ENCODE measurements at regions not wholly inside any gene's neighbourhood (a gene's known extent, or its start where the extent isn't known, plus 50 kb on each side); places are given as distances from the start of the nearest gene placed in this dataset.

DNA sequence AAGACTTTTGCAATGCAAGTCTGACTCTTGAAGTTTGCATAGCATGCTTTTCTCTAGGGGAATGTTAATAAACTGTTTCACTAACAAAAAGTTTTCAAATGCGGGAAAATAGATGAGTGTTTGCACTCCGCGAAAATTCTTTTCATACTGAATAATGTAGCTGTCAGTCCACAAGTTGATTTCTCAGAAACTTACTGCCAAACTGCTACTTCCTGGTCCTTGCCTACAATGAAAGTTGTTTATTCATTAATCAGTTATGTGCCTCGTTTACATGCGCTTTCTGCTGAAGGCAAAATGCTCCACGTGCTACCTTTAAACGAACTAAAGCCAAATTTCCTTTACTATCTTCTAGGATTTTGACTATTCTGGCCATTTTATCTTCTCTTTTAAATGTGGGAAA lies 166.2 kb downstream of the MAGEB17 start (continued):
- TF ChIP-seq ZSCAN29 (IDR thresholded peaks at IDR 0.05) (no peak), ZBTB8A (IDR thresholded peaks at IDR 0.05; ENCODE audit: partially characterized antibody) (no peak), RBM22 (IDR thresholded peaks at IDR 0.05; ENCODE audit: low read depth, low read length, poor library complexity, severe bottlenecking) (no peak), DPF2 (IDR thresholded peaks at IDR 0.05) (no peak), FOXJ2 (tag; IDR thresholded peaks at IDR 0.05) (no peak), ZNF586 (CRISPR knock-in tag; conservative IDR thresholded peaks at IDR 0.05) (no peak), ZNF140 (CRISPR knock-in tag; IDR thresholded peaks at IDR 0.05) (no peak), ILF3 (IDR thresholded peaks at IDR 0.05; ENCODE audit: borderline replicate concordance) (no peak)
- TF ChIP-seq, protein P1, sequence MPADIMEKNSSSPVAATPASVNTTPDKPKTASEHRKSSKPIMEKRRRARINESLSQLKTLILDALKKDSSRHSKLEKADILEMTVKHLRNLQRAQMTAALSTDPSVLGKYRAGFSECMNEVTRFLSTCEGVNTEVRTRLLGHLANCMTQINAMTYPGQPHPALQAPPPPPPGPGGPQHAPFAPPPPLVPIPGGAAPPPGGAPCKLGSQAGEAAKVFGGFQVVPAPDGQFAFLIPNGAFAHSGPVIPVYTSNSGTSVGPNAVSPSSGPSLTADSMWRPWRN (IDR thresholded peaks at IDR 0.05; ENCODE audit: low read depth) = no peak

DNA sequence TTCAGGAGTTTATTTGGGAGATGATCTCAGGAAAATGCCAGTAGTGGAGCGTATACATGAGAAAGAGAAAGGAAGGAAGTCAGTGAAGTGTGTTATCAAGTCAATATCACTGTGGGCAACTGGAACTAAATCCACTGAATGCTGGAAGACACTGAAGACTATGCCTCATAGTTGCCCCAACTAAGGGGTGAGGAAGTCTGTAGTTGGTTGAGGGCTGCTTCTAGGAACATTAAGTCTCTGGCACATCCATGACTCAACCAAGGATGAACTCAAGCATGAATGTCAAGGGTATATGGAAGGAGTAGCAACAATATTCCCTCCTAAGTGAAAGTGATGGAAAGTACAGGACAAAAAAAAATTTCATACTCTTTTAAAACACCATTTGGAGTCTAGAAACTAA lies 167.9 kb downstream of the MAGEB17 start:
- FAIRE-seq = no peak
- WGBS (ENCODE audit: insufficient coverage, low coverage, missing lambda C conversion rate) = 0% methylated on average over 1 of the region's 1 CpG
- Histone ChIP-seq H3K27ac (ENCODE audit: extremely low read depth, low read depth, low read length) (no peak overlapping the region), H3K9me3 (replicated peaks; ENCODE audit: control insufficient read depth, insufficient read depth, low read depth, low read length) (no peaks in the 10 kb centered on the region), H3K9me1 (ENCODE audit: control insufficient read depth, insufficient read depth, low read length) (no peaks in the 10 kb centered on the region), H3K4me1 (replicated peaks in 1 of 2; ENCODE audit: control insufficient read depth in 2 of 2, insufficient read depth in 2 of 2, low read length in 2 of 2) (no peaks in the 10 kb centered on the region), H3K4me2 (ENCODE audit: insufficient read depth, low read length) (no peak overlapping the region), H3K36me3 (ENCODE audit: control insufficient read depth, insufficient read depth, low read length) (no peaks in the 10 kb centered on the region), H3K27me3 (ENCODE audit: control insufficient read depth in 2 of 2, insufficient read depth in 2 of 2, low read length in 2 of 2) (no peaks in the 10 kb centered on the region), H2AFZ (ENCODE audit: low read depth, low read length) (no peak overlapping the region), H3K79me2 (ENCODE audit: control insufficient read depth, insufficient read depth, low read length) (no peaks in the 10 kb centered on the region), H3K9ac (ENCODE audit: insufficient read depth in 1 of 2, low read depth in 2 of 2, low read length in 2 of 2) (no peak overlapping the region), H3K4me3 (no peak overlapping the region), H4K20me1 (replicated peaks; ENCODE audit: control insufficient read depth, insufficient read depth, low read length) (no peaks in the 10 kb centered on the region)
- BruUV-seq (replicated peaks) = no TSS peak
- in situ Hi-C loops (cut with MboI) = no loop called here
- intact Hi-C loops (cut with micrococcal nuclease) = no loop called here
- no peak for ATAC-seq
- DNase-seq (ENCODE audit: extremely low read depth in 1 of 4, low spot score in 3 of 4) = no peak
- CTCF ChIA-PET (ENCODE audit: low intra/inter-chr PET ratio) = no interaction called here
- POLR2A ChIA-PET = no interaction called here
- TF ChIP-seq, protein P2, sequence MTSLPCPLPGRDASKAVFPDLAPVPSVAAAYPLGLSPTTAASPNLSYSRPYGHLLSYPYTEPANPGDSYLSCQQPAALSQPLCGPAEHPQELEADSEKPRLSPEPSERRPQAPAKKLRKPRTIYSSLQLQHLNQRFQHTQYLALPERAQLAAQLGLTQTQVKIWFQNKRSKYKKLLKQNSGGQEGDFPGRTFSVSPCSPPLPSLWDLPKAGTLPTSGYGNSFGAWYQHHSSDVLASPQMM (CRISPR knock-in tag; IDR thresholded peaks at IDR 0.05) = no peak
- TF ChIP-seq BRCA1 (IDR thresholded peaks at IDR 0.05) (no peak), BRCA1 (CRISPR knock-in tag; IDR thresholded peaks at IDR 0.05) (no peak), C11orf30 (IDR thresholded peaks at IDR 0.05; ENCODE audit: low read depth) (no peak), BMI1 (IDR thresholded peaks at IDR 0.05; ENCODE audit: low read length) (no peak), FOS (IDR thresholded peaks at IDR 0.05; ENCODE audit: extremely low read depth, insufficient read length) (no peak), MAFG (tag; conservative IDR thresholded peaks at IDR 0.05) (no peak), CBX2 (IDR thresholded peaks at IDR 0.05; ENCODE audit: insufficient read depth, low read length, poor library complexity, severe bottlenecking) (no peak), MTA1 (IDR thresholded peaks at IDR 0.05; ENCODE audit: borderline replicate concordance) (no peak), SLC30A9 (CRISPR knock-in tag; IDR thresholded peaks at IDR 0.05) (no peak), DMBX1 (CRISPR knock-in tag; IDR thresholded peaks at IDR 0.05; ENCODE audit: borderline replicate concordance) (no peak), ZNF785 (CRISPR knock-in tag; IDR thresholded peaks at IDR 0.05) (no peak), TEAD1 (CRISPR knock-in tag; IDR thresholded peaks at IDR 0.05) (no peak), PTTG1 (tag; IDR thresholded peaks at IDR 0.05; ENCODE audit: low read depth) (no peak), NCOA2 (IDR thresholded peaks at IDR 0.05; ENCODE audit: partially characterized antibody in 2 of 2) (no peak)
- TF ChIP-seq, protein P3, sequence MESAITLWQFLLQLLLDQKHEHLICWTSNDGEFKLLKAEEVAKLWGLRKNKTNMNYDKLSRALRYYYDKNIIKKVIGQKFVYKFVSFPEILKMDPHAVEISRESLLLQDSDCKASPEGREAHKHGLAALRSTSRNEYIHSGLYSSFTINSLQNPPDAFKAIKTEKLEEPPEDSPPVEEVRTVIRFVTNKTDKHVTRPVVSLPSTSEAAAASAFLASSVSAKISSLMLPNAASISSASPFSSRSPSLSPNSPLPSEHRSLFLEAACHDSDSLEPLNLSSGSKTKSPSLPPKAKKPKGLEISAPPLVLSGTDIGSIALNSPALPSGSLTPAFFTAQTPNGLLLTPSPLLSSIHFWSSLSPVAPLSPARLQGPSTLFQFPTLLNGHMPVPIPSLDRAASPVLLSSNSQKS (CRISPR knock-in tag; IDR thresholded peaks at IDR 0.05) = no peak
